Thymus (tissue), 11 donors: ENCODE measurements at regions not wholly inside any gene's neighbourhood (a gene's known extent, or its start where the extent isn't known, plus 50 kb on each side); places are given as distances from the start of the nearest gene placed in this dataset.

Source experiments
- DNase-seq, 9 donors: peaks; one replicate each; pipeline ENCODE4 v3.0.0-alpha.2; 2013; ENCODE audit warnings: low spot score in 9 of 9, low read depth in 6 of 9, missing footprints in 1 of 9
- H3K27ac ChIP-seq, 2 donors: one replicate each; pipeline ENCODE4 v1.5.1; 2013; ENCODE audit warnings: control low read depth in 1 of 2, low read depth in 1 of 2, low read length in 1 of 2, mild to moderate bottlenecking in 1 of 2, moderate library complexity in 1 of 2
- H3K27me3 ChIP-seq, 2 donors: one replicate each; pipeline ENCODE4 v1.5.1; 2013; ENCODE audit warnings: low read length in 1 of 2; ENCODE audit not compliant: control insufficient read depth in 2 of 2, insufficient read depth in 1 of 2
- H3K36me3 ChIP-seq, 2 donors: one replicate each; pipeline ENCODE4 v1.5.1; 2013; ENCODE audit warnings: low read length in 1 of 2, mild to moderate bottlenecking in 1 of 2, moderate library complexity in 1 of 2; ENCODE audit not compliant: control insufficient read depth in 2 of 2, insufficient read depth in 2 of 2
- H3K4me1 ChIP-seq, 2 donors: one replicate each; pipeline ENCODE4 v1.5.1; 2013; ENCODE audit warnings: low read length in 2 of 2; ENCODE audit not compliant: control insufficient read depth in 2 of 2, insufficient read depth in 2 of 2
- H3K4me3 ChIP-seq, 2 donors: one replicate each; pipeline ENCODE4 v1.5.1; 2013; ENCODE audit warnings: low read length in 2 of 2, control low read depth in 1 of 2, mild to moderate bottlenecking in 1 of 2
- H3K9me3 ChIP-seq, 2 donors: one replicate each; pipeline ENCODE4 v1.5.1; 2013; ENCODE audit warnings: low read length in 1 of 2, mild to moderate bottlenecking in 1 of 2; ENCODE audit not compliant: control insufficient read depth in 2 of 2, insufficient read depth in 1 of 2
- WGBS: extraction: QIAGEN DNeasy Blood & Tissue Kit; methylation state at CpG from one replicate; pipeline ENCODE4 v1.1.7; 2013; 5-methylcytosine and 5-hydroxymethylcytosine counted together
- donor health status: healthy.

DNA sequence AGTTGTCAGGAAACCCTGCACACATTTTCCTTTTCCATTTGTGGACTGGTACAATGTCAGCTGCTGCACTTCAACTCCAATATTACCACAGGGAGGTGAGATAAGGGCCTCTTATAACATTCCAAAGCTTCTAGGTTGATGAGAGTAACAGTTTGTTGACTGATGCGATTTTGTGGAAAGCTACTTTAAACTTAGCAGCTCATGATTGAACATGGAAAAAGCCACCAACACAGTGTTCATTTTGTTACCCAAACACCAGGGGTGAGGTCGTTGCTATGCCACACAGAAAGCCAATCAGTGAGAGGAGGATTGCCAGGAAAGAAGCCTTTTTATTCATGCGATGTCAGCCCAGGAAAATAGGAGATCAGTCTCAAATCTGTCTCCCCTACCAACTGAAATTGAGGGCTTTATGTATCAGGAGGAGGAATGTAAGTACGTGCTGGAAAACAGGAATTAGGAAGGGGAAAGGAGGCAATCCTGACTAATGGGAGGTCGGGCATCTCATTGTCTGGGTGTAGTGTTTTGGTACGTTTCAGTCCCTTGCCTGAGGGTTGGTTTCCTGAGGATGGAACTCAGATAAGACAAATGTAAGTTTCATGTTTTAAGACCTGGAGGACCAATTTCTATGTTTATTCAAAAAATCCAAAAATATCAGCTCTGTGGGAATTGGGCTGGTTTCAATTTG is 92.7 kb upstream of the PLEKHA5 start:
- no peaks in the 10 kb centered on the region for H3K27me3 ChIP-seq
- no peak overlapping the region for H3K27ac ChIP-seq
- 89% methylated on average over 6 of the region's 6 CpGs for WGBS
- H3K9me3 ChIP-seq = peaks cover 0 to 6% of the 10 kb centered on the region in 2 donors
- H3K4me1 ChIP-seq = no peaks in the 10 kb centered on the region
- no peak for DNase-seq
- no peaks in the 10 kb centered on the region for H3K36me3 ChIP-seq
- no peak overlapping the region for H3K4me3 ChIP-seq

DNA sequence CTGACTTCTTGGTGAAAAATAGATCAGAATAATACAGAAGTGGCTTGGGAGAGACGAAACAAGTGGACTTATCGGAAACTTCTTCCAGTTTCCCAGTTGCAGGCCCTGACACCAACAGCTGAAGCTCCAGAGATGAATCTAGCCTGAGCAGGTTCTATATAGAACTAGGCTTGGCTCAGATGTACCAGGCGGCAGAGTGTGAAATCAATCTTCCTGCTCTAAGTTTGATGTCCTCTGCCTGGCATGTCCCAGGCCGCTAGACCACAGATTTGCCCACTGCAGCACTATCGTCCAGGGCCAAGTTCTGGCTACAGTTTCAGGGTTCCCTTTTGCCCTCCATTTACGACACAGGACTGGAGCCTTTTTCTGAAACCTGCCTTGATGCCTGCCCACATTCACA is 91.3 kb upstream of the PLEKHA5 start:
- no peaks in the 10 kb centered on the region for H3K36me3 ChIP-seq
- no peak for DNase-seq
- no peak overlapping the region for H3K4me3 ChIP-seq
- 80% methylated on average over 6 of the region's 6 CpGs for WGBS
- no peaks in the 10 kb centered on the region for H3K27me3 ChIP-seq
- no peak overlapping the region for H3K27ac ChIP-seq
- H3K4me1 ChIP-seq = no peaks in the 10 kb centered on the region
- no peaks in the 10 kb centered on the region for H3K9me3 ChIP-seq

DNA sequence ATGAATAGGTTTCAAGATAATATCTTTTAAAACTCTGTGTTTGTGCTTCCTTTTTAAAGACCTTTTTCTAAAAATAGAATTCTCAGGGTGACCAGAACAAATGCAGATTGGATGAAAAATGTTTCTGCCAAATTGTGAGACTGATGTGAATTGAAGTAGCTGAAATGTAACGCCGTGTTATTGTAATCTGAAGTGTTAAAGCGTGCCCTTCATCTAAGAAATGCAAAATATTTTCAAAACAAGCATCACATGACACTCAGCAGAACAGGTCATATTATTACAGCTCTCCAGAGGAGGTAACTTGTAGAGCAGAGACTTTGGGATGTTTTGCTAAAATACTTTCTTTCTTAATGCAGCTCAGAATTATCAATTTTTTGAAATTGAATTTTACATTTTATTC is 90.0 kb upstream of the PLEKHA5 start:
- Histone ChIP-seq H3K9me3 (no peaks in the 10 kb centered on the region), H3K27me3 (no peaks in the 10 kb centered on the region), H3K36me3 (no peaks in the 10 kb centered on the region), H3K27ac (no peak overlapping the region), H3K4me1 (no peaks in the 10 kb centered on the region), H3K4me3 (no peak overlapping the region)
- 67% methylated on average over 3 of the region's 3 CpGs for WGBS
- DNase-seq = no peak

- no peaks in the 10 kb centered on the region for H3K27me3 ChIP-seq
- no peaks in the 10 kb centered on the region for H3K9me3 ChIP-seq
- no peak overlapping the region for H3K4me3 ChIP-seq
- DNase-seq = no peak
- WGBS = 92% methylated on average over 3 of the region's 3 CpGs
- H3K27ac ChIP-seq = no peak overlapping the region
- H3K4me1 ChIP-seq = no peaks in the 10 kb centered on the region
- no peaks in the 10 kb centered on the region for H3K36me3 ChIP-seq
Observed at GRCh38 chr12:19042221-19042620, 87.3 kb upstream of the PLEKHA5 start.

DNA sequence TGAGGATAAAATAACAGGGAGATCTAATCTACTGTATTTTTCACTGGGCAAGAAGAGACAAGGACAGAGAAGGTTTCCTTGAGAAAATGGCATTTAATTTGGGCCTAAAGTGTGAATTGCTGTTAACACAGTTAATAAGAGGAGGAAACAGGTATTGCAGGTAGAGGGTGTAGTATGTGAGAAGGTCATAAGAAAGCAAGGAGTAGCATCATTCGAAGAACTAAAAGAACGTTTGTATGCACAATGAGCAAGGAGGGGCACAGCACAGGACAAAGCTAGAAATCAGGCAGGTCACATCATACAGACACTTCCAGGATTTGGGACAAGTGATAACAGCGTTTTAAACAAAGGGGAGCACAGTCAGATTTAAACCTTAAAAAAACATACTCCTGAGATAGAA is 85.1 kb upstream of the PLEKHA5 start:
- Histone ChIP-seq H3K4me3 (no peak overlapping the region), H3K36me3 (no peaks in the 10 kb centered on the region), H3K9me3 (no peaks in the 10 kb centered on the region), H3K27ac (no peak overlapping the region), H3K4me1 (no peaks in the 10 kb centered on the region), H3K27me3 (no peaks in the 10 kb centered on the region)
- DNase-seq = no peak
- WGBS = 60% methylated on average over 3 of the region's 3 CpGs

GRCh38 chr12:19044891-19045290 is 84.6 kb upstream of the PLEKHA5 start:
- Histone ChIP-seq H3K9me3 (no peaks in the 10 kb centered on the region), H3K27me3 (no peaks in the 10 kb centered on the region), H3K27ac (no peak overlapping the region), H3K4me1 (no peaks in the 10 kb centered on the region), H3K36me3 (no peaks in the 10 kb centered on the region), H3K4me3 (no peak overlapping the region)
- no peak for DNase-seq
- WGBS = 98% methylated on average over 4 of the region's 4 CpGs

DNA sequence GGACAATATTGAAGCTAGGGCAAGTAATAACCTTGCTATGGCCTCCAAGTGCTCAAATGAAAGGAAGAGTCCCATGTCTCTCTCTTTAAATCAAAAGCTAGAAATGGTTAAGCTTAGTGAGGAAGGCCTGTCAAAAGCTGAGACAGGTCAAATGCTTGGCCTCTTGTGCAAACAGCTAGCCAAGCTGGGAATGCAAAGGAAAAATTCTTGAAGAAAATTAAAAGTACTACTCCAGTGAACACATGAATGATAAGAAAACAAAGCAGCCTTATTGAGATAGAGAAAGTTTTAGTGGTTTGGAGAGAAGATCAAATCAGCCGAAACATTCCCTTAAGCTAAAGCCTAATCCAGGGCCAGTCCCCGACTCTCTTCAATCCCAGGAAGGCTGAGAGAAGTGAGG is 84.1 kb upstream of the PLEKHA5 start:
- no peaks in the 10 kb centered on the region for H3K27me3 ChIP-seq
- 90% methylated on average over 2 of the region's 2 CpGs for WGBS

DNA sequence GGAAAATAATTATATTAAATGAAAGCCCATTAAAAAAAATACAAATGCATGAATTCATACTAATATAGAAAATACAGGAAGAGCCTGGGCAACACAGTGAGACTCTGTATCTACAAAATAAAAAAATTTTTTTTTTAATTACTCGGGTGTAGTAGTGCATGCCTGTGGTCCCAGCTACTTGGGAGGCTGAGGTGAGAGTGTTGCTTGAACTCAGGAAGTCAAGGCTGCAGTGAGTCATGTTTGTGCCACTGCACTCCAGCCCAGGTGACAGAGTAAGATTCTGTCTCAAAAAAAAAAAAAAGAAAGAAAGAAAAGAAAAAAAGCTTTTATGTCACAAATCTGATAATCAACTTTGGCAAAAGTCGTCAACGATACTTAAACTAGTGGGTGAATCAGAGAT is 80.6 kb upstream of the PLEKHA5 start:
- no peak for DNase-seq
- Histone ChIP-seq H3K27me3 (no peaks in the 10 kb centered on the region), H3K27ac (no peak overlapping the region), H3K4me3 (no peak overlapping the region), H3K9me3 (no peaks in the 10 kb centered on the region), H3K36me3 (no peaks in the 10 kb centered on the region), H3K4me1 (no peaks in the 10 kb centered on the region)
- 84% methylated on average over 3 of the region's 3 CpGs for WGBS

More for the DNA sequence above, 84.1 kb upstream of the PLEKHA5 start:
- Histone ChIP-seq H3K27ac (no peak overlapping the region), H3K36me3 (no peaks in the 10 kb centered on the region), H3K4me3 (no peak overlapping the region), H3K4me1 (no peaks in the 10 kb centered on the region), H3K9me3 (no peaks in the 10 kb centered on the region)
- DNase-seq = no peak

- H3K4me3 ChIP-seq = no peak overlapping the region
Observed at GRCh38 chr12:19052689-19053088, 76.8 kb upstream of the PLEKHA5 start.

More at GRCh38 chr12:19052689-19053088, 76.8 kb upstream of the PLEKHA5 start:
- no peak for DNase-seq
- Histone ChIP-seq H3K27ac (no peak overlapping the region), H3K36me3 (no peaks in the 10 kb centered on the region), H3K4me1 (no peaks in the 10 kb centered on the region), H3K27me3 (no peaks in the 10 kb centered on the region), H3K9me3 (no peaks in the 10 kb centered on the region)
- WGBS = 65% methylated on average over 2 of the region's 2 CpGs
